K562 (cell line): ENCODE measurements at regions not wholly inside any gene's neighbourhood (a gene's known extent, or its start where the extent isn't known, plus 50 kb on each side); places are given as distances from the start of the nearest gene placed in this dataset.
A peak's percentile ranks its signal among the peaks of the same experiment; 100 is the strongest.

Experiments
- CEBPB ChIP-seq: fragments of 450-650 bp; IDR thresholded peaks from 2 replicates; pipeline ENCODE4 v1.6.1; 2016; ENCODE audit warnings: missing genetic modification characterization, missing compliant biosample characterization
- CEBPG ChIP-seq, 3 experiments: fragments of 200-800 bp in 1 of 3; sonication (Bioruptor generic) in 1 of 3; sonication (generic) in 1 of 3; formaldehyde crosslinking in 1 of 3; IDR thresholded peaks in 2 of 3; conservative IDR thresholded peaks in 1 of 3; 2 replicates each; pipeline versions ENCODE4 v1.6.1 to v1.8.0; 2016 to 2022; ENCODE audit warnings: missing compliant biosample characterization in 2 of 3, missing genetic modification characterization in 2 of 3, mild to moderate bottlenecking in 1 of 3, missing genetic modification reagents in 1 of 3
- DNMT1 ChIP-seq: fragments of 450-650 bp; IDR thresholded peaks from 2 replicates; pipeline ENCODE4 v1.6.1; 2016; ENCODE audit warnings: antibody characterized with exemption, mild to moderate bottlenecking
- EHMT2 ChIP-seq: fragments of 450-650 bp; IDR thresholded peaks from 2 replicates; pipeline ENCODE4 v1.6.1; 2018; ENCODE audit warnings: antibody characterized with exemption
- ETV5 ChIP-seq: sonication (generic); formaldehyde crosslinking; IDR thresholded peaks from 2 replicates; pipeline ENCODE4 v1.4.0; 2020; ENCODE audit warnings: low read depth, mild to moderate bottlenecking, missing genetic modification reagents
- HNRNPH1 ChIP-seq: fragments of 200-400 bp; formaldehyde crosslinking; optimal IDR thresholded peaks from 2 replicates; pipeline ENCODE3; 2017; ENCODE audit warnings: low read depth, mild to moderate bottlenecking, low read length, moderate library complexity
- KLF13 ChIP-seq: fragments of 450-650 bp; IDR thresholded peaks from 2 replicates; pipeline ENCODE4 v1.6.1; 2016; ENCODE audit warnings: missing genetic modification characterization, low read depth, mild to moderate bottlenecking, missing compliant biosample characterization, moderate library complexity, borderline replicate concordance
- MAZ ChIP-seq, 2 experiments: fragments of 450-650 bp in 1 of 2; sonication (generic) in 1 of 2; formaldehyde crosslinking; IDR thresholded peaks in 1 of 2; conservative IDR thresholded peaks in 1 of 2; 2 replicates each; pipeline versions ENCODE4 v1.4.0 to v1.5.0; 2020; ENCODE audit warnings: mild to moderate bottlenecking in 1 of 2, missing genetic modification reagents in 1 of 2
- MBD2 ChIP-seq: sonication (generic); IDR thresholded peaks from 2 replicates; pipeline ENCODE4 v1.6.1; 2016; ENCODE audit warnings: low read depth, borderline replicate concordance
- MEIS2 ChIP-seq: fragments of 450-650 bp; IDR thresholded peaks from 2 replicates; pipeline ENCODE4 v1.6.1; 2014; ENCODE audit warnings: mild to moderate bottlenecking; ENCODE audit not compliant: partially characterized antibody
- NCOR1 ChIP-seq: fragments of 450-650 bp; IDR thresholded peaks from 2 replicates; pipeline ENCODE4 v1.6.1; 2016; ENCODE audit warnings: mild to moderate bottlenecking, moderate library complexity
- NELFE ChIP-seq: IDR thresholded peaks from 2 replicates; pipeline ENCODE4 v1.6.1; 2011; ENCODE audit warnings: mild to moderate bottlenecking; ENCODE audit not compliant: insufficient read depth, insufficient read length
- NFXL1 ChIP-seq: fragments of 450-650 bp; formaldehyde crosslinking; IDR thresholded peaks from 2 replicates; pipeline ENCODE4 v1.4.0; 2021; ENCODE audit warnings: mild to moderate bottlenecking
- SAFB2 ChIP-seq: fragments of 200-400 bp; formaldehyde crosslinking; IDR thresholded peaks from 2 replicates; pipeline ENCODE4 v1.6.1; 2018; ENCODE audit warnings: borderline replicate concordance, low read length, low read depth, moderate library complexity; ENCODE audit not compliant: severe bottlenecking
- THRA ChIP-seq: fragments of 450-650 bp; IDR thresholded peaks from 2 replicates; pipeline ENCODE4 v1.6.1; 2017; ENCODE audit warnings: mild to moderate bottlenecking, moderate library complexity
- YY1 ChIP-seq, 3 experiments: IDR thresholded peaks; 2 replicates each; pipeline ENCODE4 v1.6.1; 2011; ENCODE audit warnings: low read length in 2 of 3, mild to moderate bottlenecking in 2 of 3, moderate library complexity in 2 of 3, borderline replicate concordance in 1 of 3, control low read depth in 1 of 3, low read depth in 1 of 3; ENCODE audit not compliant: insufficient read depth in 3 of 3, insufficient replicate concordance in 2 of 3, control insufficient read depth in 1 of 3, insufficient read length in 1 of 3; ENCODE audit errors: extremely low read depth in 1 of 3
- ZBTB12 ChIP-seq: fragments of 250-450 bp; sonication (Bioruptor Pico); IDR thresholded peaks from 2 replicates; pipeline ENCODE4 v1.4.0; 2020
- ZC3H8 ChIP-seq: fragments of 450-650 bp; IDR thresholded peaks from 2 replicates; pipeline ENCODE4 v1.6.1; 2017
- ZNF197 ChIP-seq: fragments of 200-800 bp; sonication (Bioruptor generic); IDR thresholded peaks from 2 replicates; pipeline ENCODE4 v1.6.1; 2016; ENCODE audit warnings: low read depth, missing genetic modification characterization, missing compliant biosample characterization
- ZNF395 ChIP-seq: fragments of 200-800 bp; sonication (Bioruptor generic); IDR thresholded peaks from 2 replicates; pipeline ENCODE4 v1.6.1; 2017; ENCODE audit warnings: missing genetic modification characterization, missing compliant biosample characterization
- ZNF644 ChIP-seq: fragments of 200-800 bp; sonication (Bioruptor generic); IDR thresholded peaks from 2 replicates; pipeline ENCODE4 v1.6.1; 2016; ENCODE audit warnings: low read depth, missing genetic modification characterization, missing compliant biosample characterization

- peak; percentile 30; the same call in 1 of the 2 replicates for TF ChIP-seq ZNF395 (CRISPR knock-in tag)
- TF ChIP-seq EHMT2: peak; percentile 79; the same call in 1 of the 2 replicates
- peak; percentile 60 for TF ChIP-seq MEIS2
- TF ChIP-seq MAZ (CRISPR knock-in tag; conservative IDR thresholded peaks at IDR 0.05 in 1 of 2, IDR thresholded peaks at IDR 0.05 in 1 of 2): no peak
- TF ChIP-seq NCOR1: no peak
- no peak for TF ChIP-seq CEBPG (CRISPR knock-in tag; IDR thresholded peaks at IDR 0.05)
- TF ChIP-seq CEBPG (tag; conservative IDR thresholded peaks at IDR 0.05 in 1 of 2, IDR thresholded peaks at IDR 0.05 in 1 of 2): peak; percentile 69 to 71; a peak in 3 of 4 replicates
- TF ChIP-seq ETV5 (CRISPR knock-in tag): no peak
- TF ChIP-seq ZNF197 (CRISPR knock-in tag): no peak
- TF ChIP-seq CEBPB (tag): peak; percentile 83
- TF ChIP-seq YY1 (IDR thresholded peaks at IDR 0.05; ENCODE audit: borderline replicate concordance in 1 of 3, control insufficient read depth in 1 of 3, extremely low read depth in 1 of 3, insufficient read depth in 3 of 3, insufficient read length in 1 of 3, insufficient replicate concordance in 2 of 3, low read depth in 1 of 3, low read length in 2 of 3): peak; percentile 16 to 82 (median 59)
- TF ChIP-seq ZC3H8: no peak
- TF ChIP-seq NFXL1 (CRISPR knock-in tag): no peak
- no peak for TF ChIP-seq ZBTB12
- TF ChIP-seq THRA: no peak
- TF ChIP-seq HNRNPH1: no peak
- no peak for TF ChIP-seq SAFB2
- TF ChIP-seq KLF13 (tag): no peak
- no peak for TF ChIP-seq NELFE
- no peak for TF ChIP-seq DNMT1
- TF ChIP-seq ZNF644 (tag): no peak
- TF ChIP-seq MBD2: no peak
These were observed 132.2 kb downstream of the ADSS2 start (continued) for GRCh38 chr1:244319283-244320132.
